B cell (primary cell): ENCODE measurements at regions not wholly inside any gene's neighbourhood (a gene's known extent, or its start where the extent isn't known, plus 50 kb on each side); places are given as distances from the start of the nearest gene placed in this dataset.

ENCODE experiments used
- EZH2 ChIP-seq: IDR thresholded peaks from 2 replicates; pipeline ENCODE4 v1.6.1; 2012; ENCODE audit warnings: borderline replicate concordance, low read depth, mild to moderate bottlenecking, moderate library complexity, low read length; ENCODE audit not compliant: insufficient read depth, poor library complexity, severe bottlenecking
- TF ChIP-seq, protein P1 (sequence below): fragments of 200-600 bp; IDR thresholded peaks from one replicate; pipeline ENCODE4 v1.8.0; 2022; ENCODE audit warnings: antibody characterized with exemption, mild to moderate bottlenecking

DNA sequence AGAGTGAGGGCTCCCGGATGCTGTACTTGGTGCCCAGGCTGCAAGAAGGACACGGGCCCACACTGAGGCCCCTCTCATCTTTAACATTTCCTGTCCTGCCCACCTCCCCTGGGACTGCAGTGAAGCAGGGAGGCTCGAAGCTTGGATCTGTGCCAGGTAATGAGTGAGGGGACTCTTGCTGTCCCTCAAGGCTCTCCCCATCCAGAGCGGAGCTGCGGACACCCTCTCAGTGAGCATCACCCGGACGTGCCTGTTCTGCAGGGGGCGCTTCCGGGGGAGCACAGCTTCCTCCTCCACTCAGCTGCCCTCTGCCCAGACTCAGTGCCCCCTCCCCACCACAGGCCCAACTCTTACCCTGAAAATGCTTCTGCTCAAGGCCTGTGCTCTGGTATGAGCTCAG, 150.0 kb upstream of the MYCN start:
- TF ChIP-seq, protein P1, sequence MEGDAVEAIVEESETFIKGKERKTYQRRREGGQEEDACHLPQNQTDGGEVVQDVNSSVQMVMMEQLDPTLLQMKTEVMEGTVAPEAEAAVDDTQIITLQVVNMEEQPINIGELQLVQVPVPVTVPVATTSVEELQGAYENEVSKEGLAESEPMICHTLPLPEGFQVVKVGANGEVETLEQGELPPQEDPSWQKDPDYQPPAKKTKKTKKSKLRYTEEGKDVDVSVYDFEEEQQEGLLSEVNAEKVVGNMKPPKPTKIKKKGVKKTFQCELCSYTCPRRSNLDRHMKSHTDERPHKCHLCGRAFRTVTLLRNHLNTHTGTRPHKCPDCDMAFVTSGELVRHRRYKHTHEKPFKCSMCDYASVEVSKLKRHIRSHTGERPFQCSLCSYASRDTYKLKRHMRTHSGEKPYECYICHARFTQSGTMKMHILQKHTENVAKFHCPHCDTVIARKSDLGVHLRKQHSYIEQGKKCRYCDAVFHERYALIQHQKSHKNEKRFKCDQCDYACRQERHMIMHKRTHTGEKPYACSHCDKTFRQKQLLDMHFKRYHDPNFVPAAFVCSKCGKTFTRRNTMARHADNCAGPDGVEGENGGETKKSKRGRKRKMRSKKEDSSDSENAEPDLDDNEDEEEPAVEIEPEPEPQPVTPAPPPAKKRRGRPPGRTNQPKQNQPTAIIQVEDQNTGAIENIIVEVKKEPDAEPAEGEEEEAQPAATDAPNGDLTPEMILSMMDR = no peak
- no peak for TF ChIP-seq EZH2
